Hepatic stellate cell (primary cell): ENCODE measurements at regions not wholly inside any gene's neighbourhood (a gene's known extent, or its start where the extent isn't known, plus 50 kb on each side); places are given as distances from the start of the nearest gene placed in this dataset.

Source experiments
- DNase-seq: peaks from one replicate; pipeline ENCODE4 v3.0.0; 2011; ENCODE audit warnings: low spot score

DNA sequence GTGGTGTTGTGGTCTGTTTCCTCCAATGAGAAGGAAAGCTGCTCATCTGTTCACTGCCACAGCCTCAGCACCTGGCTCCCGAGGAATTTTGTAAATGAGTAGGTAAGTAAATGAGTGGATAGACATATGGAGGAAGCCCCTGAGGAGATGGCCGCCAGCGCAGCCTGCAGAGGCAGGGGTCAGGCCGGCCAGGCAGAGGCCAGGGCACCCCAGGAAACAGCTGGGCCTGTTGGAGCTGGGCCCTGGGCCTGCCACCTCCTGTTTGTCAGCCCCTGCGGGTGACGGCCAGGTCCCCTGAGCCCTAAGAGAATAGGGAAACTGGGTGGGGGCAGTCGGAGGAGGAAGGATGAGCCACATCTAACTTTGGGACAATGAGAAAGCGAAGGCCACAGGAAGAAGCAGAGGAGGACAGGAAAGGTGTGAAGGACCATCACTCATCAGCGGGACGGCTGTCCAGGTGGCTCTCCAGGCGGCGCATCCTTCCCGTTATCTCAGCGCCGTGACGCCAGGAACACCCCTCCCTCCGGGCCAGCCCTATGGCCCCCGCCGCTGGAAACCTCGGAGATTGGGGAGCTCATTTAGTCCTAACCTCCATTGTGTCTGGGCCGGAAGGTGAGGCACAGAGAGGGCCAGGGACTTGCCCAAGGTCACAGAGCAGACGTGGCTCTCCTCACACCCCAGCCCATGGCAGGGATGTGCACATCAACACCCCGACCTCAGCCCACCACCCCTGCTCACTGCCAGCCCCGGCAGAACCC is 142.3 kb upstream of the UNC5B start:
- DNase-seq: no peak

DNA sequence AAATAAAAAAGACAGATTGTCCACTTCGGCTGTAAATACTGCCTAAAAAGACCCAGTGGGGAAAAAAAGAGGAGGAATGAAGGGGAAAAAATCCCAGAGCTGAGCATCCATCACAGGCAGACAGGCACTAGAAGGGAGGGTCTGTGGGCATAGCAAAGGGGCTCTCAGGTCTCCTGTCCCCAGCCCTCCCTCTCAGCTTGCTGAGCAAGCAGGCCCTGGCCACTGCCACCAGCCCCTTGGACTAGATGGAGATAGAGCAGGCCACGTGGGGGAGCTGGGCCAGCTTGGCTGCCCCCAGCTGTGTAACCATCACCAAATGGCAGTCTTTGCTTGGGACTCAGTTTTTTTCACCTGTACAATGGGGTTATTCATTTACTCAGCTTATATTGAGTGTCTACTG is 141.6 kb upstream of the UNC5B start:
- no peak for DNase-seq

DNA sequence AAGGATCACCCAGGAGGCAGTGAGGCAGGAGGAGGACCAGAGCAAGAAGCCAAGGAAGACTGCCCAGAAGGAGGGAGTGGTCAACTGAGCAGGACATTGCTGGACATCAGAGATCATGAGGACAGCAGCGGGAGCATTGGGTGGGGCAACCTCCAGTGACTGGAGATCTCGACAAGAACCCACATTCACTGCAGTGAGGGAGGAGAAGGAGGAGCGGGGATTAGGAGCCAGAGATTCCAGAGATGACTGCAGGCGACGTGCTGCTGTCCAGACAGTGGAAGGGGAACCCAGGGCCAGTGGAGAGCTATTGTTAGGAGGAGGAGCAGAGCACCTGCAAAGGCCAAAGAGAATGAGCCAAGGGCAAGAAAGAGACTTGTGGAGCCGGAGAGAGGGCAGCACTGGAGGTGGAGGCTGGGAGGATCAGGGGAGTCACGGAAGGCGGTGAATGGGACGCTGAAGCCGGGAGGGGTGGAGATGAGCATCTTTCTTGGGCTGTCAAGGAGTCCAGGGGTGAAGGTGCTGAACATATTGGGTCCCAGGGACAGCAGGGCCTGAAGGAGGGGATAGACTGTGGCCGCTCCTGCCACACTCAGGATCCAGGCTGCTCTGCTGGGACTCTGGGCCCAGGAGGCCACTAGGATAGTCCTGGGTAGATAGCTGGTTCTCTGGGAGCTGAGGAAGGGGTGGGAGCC is 140.1 kb upstream of the UNC5B start:
- no peak for DNase-seq

DNA sequence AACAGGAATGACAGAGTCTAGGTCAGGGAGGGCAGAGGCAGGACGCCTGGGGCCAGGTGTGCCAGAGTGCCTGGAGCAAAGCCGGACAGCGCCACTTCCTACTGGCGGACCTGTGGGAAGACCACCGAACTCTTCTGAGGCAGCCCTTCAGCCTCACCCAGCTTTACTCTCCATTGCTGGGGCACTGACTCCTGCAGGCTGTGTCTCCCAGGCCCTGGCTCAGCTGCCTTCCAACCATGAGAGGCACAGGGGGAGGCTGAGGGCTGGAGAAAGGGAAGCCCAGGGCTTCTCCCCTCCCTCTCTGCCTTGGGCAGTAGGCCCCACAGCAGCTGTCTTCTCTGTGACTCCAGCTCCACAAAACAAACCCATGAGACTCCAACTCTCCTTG is 139.6 kb upstream of the UNC5B start:
- DNase-seq: no peak

DNA sequence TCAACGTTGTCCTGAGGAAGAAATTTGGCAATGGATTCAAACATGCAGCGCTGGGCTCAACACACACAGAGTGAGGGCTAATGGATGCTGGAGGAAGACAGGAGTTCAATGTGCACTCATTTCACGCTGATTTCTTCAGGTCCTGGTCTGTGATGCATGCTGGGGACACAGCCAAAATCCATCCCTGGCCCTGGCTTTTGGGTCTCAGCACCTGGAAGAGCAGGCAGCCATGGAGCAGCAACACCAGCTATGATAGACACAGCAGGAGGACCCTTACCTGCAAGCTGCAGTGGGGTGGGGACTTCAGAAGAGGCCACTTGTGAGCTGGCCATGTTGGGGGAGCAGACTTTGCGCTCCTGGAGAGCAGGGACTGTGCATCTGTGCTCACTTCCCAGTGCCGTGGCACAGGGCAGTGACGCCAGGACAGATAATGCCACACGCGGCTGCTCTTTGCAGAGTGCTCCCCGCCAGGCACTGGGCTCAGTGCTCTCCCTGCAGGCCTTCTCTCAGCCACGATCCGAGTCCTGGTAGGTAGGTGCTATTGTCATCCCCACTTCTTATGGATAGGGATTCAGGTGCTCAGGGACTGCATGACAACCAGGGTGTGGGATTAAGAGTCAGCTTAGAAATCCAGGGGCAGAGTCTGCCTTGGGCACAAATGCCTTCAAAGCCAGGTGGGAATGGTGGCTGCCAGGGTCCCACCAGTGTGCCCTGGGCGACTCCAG is 138.8 kb upstream of the UNC5B start:
- no peak for DNase-seq

DNA sequence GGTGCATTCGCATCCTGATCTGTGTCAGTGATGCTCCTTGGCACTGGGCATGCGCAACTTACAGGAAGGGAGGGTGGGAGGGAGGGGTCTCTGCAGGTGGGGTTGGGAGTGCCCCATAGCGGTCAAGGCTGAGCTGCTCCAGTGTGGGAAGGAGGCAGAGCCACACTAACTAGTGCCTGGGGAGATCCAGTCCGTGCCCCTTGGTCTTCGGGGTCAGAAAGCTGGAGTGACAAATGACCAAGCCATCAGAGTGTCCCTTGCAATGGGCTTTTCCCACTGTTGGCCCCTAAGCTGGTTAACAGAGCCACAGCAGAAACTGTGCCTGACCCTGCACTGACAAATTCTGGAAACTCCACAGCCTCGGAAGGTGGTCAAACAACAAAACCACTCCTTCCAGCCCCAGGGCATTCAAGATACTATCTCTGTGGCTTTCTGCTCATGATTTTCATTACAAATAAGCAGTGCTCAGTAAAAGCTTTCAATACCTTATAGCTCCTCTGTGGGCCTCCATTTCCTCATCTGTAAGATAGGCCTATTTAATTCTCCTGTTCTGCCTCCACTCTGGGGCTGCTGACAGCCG is 138.1 kb upstream of the UNC5B start:
- no peak for DNase-seq

DNA sequence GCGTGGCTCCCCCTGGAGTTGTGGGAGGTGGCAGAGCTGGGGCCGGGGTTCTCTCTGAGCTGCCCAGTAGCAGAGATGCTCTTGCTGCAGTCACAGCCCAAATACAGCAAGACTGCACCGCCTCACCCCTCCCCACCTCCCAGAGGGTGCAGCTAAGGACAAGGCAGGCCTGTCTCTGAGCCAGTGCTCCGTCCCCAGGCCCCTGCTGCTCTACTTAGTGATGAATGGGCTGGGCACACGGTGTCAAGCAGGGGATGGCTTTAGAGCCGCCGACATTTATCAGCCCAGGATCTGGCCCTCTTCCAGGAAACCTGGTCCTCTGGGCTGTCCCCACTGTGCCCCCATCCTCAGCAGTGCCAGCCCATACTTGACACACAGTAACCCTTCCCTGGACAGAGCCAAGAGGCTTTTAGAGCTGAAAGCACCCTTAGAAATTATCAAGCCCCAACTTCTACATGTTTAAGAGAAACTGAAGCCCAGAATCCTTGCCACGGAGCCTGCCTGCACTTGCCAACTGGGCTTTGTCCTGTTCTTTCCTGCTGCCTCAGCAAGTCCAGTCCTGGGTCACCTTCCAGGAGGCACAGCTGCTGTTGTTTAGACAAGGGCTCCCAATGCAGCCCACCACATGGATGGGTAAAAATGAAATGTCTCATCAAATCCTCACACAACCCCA is 137.1 kb upstream of the UNC5B start:
- no peak for DNase-seq

DNA sequence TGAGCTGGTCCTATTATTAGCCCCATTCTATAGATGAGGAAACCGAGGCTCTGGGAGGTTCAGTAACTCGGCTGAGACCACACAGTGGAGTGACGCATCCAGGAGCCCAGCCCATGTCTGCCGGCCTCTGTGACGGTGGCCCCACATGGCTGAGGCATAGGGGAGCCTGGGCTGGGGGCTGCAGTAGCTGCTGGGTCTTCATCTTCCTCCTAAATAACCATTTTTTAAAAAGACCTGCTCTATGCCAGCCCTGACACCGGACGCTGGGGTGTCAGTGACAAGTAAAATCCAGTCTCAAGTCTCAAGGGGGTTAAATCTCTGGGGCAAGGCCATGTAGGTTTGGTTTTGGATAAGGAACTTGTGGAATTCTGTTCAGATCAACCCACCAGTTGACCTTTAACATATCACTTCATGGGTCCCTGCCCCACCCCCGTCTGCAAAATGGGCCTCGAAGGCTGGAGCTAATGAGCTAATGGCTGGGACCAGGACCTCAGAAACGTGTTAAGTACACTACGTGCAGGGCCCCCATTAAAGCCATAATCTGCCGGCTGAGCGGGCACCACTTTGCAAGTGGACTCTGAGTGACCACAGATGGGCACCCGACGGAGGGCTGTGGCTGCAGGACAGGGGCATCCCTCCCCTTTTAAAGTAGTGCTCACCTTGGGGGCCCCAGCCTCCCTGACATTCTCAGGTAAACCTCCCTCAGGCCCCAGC is 136.5 kb upstream of the UNC5B start:
- DNase-seq: no peak

DNA sequence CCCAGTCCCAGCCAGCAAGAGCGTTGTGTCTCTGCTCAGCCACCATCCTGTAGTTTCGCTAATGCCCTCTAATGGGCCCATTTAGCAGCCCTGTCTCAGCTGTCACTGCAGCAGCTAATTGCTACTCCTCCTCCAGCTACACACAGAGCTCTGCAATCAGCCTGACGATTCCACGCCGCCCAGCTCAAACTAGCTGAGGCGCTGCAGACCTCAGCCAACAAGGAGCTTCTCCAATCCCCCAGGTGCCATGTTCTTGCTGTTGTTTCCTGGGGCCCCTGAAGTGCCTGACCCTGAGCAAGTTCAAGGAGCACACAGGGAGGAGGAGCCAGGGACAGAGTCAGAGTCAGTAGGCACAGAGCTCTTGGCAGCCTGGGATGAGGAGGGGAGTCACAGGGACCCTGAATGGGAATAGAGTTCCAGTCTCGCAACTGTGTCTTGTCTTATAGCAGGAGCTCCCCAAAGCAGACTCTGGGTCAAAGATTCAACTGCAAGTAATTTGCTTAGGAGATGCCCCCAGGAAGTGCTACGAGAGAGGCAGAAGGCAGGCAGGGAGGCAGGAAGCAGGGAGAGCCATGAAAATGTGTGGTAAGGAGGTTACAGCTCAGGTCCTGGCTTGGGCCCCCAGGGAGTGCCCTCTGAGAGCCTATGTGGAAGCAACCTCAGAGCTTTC is 135.8 kb upstream of the UNC5B start:
- no peak for DNase-seq

DNA sequence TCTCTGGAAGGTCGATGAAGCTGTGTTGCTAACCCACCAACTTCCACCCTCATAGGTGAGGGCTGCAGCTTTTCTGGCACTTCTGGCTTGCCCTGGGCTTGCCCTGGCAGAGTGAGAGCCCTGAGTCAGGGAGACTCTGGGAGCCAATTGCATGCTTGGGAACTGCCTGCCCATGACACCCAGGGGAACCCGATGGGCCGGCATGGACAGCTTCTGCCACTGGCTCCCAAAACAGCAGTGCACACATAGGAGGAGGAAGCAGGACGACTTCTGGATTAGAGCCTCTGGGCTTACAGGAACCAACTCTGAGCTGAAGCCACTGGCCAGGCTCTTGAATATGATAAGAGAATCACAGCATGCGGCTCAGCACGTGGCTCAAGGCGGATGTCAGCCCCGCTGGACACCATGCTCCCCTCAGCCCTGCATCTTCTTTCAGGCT is 135.2 kb upstream of the UNC5B start:
- DNase-seq: no peak

DNA sequence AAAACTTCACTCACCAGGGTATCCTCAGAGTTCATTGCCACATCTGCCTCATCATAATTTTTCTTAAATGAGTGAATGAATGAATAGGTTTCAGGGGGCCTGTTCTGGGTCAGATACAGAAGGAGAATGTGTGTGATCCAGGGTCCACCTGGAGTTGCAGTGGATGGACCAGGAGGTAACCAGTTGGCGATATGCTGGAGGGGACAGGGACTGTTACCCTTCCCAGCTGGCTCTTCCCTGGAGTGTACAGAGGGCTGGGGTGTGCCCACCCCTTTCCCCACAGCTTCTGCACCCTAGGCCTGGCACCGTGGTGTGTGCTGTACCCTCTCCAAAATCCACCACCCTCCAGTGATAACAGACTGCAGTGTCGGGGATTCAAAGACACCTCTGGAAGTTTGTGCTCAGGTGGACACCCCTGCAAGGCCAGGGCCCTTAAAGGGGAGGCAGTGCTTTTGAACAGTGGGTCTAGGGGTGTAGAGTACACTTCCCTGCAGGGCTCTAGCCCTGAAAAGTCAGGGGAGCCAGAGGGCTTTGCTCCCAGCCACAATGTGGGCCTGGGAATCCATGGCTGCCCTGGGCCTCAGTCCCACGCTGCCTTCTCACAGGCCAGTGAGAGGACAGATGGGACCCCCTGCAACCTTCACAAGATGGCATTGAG is 134.4 kb upstream of the UNC5B start:
- no peak for DNase-seq

DNA sequence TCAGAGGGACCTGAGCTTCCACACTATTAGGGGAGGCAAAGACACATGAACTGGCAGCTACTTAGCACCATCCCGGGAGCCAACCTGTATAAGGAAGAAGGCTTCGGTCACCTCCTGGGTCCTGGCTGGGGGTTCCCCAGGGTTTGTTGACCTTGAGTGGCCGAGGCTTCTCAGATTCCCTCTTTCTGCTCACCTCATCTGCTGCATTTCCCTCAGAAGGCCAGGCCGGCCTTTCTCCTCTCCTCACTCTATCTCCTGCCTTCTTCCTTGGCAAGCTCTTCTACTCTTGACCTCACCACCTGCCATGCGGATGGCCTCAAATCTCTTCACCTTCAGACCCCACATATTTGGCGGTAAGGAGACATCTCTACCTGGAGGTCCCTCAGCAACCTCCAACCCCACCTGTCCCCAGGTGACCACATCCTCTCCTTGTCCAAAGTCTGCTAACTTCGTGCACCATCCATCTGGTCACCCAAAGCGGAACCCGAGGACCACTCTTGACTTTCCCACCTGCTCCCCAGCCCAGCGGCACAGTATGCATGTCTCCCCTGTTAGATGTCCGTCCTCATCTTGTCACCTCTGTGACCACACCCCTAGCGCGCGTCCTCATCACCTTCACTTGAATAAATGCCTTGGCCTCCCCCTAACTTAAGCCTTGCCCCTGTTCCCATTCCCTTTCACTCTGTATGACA is 133.8 kb upstream of the UNC5B start:
- no peak for DNase-seq

DNA sequence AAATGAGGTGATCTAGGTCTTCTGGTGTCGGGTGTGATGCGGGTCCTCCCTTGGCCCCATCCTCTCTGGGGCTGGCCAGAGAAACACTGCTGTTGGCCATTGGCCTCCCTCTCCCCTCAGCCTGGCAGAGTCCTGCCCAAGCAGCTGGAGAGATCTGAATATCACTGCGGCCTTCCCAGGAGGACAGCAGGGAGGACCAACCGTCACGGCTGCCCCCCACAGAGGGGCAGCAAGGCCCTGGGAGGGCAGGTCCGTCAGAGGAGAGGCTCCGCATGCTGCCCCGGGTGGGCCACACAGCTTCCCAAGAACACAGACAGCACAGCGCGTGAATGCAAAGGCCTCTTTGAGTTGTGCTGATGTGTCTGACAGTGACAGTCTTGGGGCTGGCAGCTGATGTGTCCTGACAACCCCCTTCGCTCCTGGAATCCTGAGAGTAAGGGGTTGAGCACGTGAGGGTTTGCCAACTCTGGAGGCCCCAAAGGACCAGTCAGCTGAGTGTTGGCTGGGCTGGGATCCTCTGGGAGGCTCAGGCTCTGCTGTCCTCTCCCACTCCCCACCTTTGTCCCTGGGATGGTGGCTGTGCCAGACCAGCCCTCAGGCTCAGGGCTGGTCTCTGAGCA is 132.5 kb upstream of the UNC5B start:
- no peak for DNase-seq

DNA sequence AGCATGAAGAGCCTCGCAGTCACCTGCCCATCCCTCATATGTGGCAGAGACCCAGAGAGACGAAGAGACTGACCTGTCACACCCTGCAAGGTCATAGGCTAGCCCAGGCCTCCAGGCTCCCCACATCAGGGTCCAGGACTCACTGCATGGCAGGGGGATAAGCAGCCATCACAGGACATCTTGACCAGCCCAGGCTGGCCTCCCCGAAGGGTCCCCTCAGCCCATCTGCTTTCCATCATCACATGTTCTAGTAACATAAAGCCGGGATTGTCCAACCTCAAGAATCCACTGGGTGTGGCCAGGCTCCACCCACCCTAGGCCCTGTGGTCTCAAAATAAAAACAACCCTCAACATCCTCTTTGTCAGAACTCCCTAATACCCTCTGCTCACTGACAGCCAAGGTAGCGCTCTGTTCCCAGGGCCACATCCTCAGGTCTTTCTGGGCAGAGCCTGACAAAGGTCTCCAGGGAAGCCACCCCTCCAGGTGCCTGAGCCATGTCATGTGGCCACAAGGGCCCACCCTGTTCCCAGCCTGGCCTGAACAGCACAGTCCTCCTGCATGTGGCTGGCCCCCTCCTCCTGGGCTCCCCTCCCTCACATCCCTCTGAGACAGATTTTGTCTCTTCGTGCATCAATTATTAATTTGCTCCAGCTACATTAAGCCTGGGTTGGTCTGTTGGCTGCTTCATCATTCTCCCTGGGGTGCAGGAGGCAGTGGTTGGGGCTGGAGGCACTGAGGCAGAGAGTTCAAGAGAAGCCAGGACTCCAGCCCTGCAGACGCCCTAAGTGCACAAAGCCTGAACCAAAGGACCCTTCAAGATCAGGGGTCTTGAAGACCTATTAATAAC is 131.8 kb upstream of the UNC5B start:
- DNase-seq: no peak

DNA sequence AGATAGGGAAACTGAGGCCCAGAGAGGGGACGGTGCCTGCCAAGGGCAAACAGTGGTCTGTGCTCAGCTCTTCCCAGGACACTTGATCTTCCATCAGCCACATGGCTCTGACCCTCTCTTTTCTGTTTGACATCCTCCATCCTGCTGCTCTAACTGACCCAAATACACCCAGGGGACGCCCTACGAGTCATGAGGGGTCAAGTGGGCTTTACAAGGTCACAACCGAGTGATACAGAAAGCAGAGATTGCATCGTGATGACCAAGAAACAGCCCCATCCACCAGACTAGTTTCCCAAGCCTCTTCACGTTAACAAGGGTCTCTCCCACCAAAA is 131.2 kb upstream of the UNC5B start:
- DNase-seq: no peak

DNA sequence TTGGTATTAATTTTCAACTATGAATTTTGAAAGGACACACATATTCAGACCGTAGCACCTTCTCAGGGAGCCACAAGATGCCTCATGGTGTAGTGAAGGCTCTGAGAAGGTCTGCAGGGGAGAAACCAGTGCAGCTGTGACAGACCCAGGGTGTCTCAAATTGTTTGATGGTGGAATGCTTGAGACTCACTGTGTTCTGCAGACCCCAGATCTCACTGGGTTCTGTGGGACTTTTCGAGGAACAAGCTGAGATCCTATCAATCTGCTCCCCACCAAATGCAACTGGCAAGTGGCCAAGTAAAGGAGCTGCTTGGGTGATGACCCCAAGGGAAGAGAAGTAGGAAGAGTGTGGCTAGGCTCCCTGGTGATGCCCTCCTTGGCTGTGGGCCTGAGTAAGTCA is 130.5 kb upstream of the UNC5B start:
- DNase-seq: no peak

DNA sequence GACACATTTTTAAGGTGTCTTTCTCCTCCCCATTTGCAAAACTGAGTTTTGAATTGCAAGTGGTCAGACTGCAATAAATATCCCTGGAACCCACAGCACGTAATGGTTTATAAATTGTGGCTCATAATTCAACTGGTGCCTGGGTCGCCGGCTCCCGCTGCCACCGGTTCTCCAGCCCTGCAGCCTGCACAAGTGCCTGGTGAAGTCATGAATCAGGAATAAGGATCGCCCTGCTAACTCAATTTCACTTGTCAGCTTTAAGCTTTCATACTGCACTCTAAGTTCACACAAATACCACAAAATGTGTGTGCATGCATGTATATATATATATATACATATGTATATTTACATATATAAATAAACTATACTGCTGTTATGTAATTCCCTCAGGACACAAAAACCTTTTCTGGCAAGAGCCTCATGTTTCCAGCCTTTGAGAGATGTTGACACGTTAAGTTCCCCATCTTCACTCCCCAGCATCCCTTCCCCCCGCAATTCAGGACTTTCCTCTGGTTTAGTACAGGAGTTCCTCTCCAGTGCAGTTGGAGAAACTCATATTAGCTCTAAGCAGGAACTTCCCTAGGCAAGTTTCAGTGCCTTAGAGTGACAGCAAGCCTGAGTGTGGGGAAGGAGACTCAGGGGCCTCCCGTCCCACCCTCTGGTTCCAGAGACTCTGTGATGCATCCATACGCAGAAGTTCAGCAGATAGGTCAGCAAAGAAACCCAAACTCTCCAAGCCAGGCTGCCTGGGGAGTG is 129.2 kb upstream of the UNC5B start:
- DNase-seq: no peak

DNA sequence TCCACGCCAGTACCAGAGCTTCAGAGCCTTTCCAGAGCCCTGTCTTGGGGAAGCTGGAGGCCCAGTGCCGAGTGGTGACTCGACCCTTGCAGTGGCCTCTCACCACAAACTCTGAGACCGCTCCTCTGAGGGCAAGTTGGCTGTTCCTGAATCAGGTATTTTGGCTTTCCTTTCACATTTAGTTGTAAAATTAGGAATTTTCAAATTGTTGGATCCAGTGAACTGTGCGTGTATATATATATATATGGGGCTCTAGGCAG is 128.7 kb upstream of the UNC5B start:
- DNase-seq: no peak
